ENCODE measurements at regions not wholly inside any gene's neighbourhood (a gene's known extent, or its start where the extent isn't known, plus 50 kb on each side); places are given as distances from the start of the nearest gene placed in this dataset.

- TF ChIP-seq, protein P1, sequence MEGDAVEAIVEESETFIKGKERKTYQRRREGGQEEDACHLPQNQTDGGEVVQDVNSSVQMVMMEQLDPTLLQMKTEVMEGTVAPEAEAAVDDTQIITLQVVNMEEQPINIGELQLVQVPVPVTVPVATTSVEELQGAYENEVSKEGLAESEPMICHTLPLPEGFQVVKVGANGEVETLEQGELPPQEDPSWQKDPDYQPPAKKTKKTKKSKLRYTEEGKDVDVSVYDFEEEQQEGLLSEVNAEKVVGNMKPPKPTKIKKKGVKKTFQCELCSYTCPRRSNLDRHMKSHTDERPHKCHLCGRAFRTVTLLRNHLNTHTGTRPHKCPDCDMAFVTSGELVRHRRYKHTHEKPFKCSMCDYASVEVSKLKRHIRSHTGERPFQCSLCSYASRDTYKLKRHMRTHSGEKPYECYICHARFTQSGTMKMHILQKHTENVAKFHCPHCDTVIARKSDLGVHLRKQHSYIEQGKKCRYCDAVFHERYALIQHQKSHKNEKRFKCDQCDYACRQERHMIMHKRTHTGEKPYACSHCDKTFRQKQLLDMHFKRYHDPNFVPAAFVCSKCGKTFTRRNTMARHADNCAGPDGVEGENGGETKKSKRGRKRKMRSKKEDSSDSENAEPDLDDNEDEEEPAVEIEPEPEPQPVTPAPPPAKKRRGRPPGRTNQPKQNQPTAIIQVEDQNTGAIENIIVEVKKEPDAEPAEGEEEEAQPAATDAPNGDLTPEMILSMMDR (conservative IDR thresholded peaks at IDR 0.05; ENCODE audit: low read length) = no peak
- no peak for TF ChIP-seq EZH2phosphoT487 (IDR thresholded peaks at IDR 0.05; ENCODE audit: borderline replicate concordance, low read depth, low read length)
These were observed 186.6 kb upstream of the ZFHX3 start for GRCh38 chr16:73234496-73234895.

Measured in OCI-LY7 (cell line).